ENCODE measurements at regions not wholly inside any gene's neighbourhood (a gene's known extent, or its start where the extent isn't known, plus 50 kb on each side); places are given as distances from the start of the nearest gene placed in this dataset.

- no peak for TF ChIP-seq CTCF (IDR thresholded peaks at IDR 0.05; ENCODE audit: poor library complexity, severe bottlenecking)
Measured at GRCh38 chr22:34214372-34214771, 294.1 kb upstream of the LARGE1 start.

GRCh38 chr22:34225278-34225677 is 305.0 kb upstream of the LARGE1 start:
- Histone ChIP-seq H3K27me3 (ENCODE audit: insufficient read depth, poor library complexity, severe bottlenecking) (no peaks in the 10 kb centered on the region), H3K36me3 (ENCODE audit: low read depth) (no peaks in the 10 kb centered on the region), H3K4me3 (ENCODE audit: severe bottlenecking) (no peak overlapping the region), H3K27ac (ENCODE audit: poor library complexity, severe bottlenecking) (no peak overlapping the region), H3K9me3 (ENCODE audit: severe bottlenecking) (no peaks in the 10 kb centered on the region), H3K4me1 (ENCODE audit: insufficient read depth, poor library complexity, severe bottlenecking) (no peaks in the 10 kb centered on the region)
- DNase-seq (ENCODE audit: low spot score) (no peak), ATAC-seq (ENCODE audit: low read depth) (no peak)
- no peak for TF ChIP-seq CTCF (IDR thresholded peaks at IDR 0.05; ENCODE audit: poor library complexity, severe bottlenecking)

More at GRCh38 chr22:34214372-34214771, 294.1 kb upstream of the LARGE1 start:
- no peaks in the 10 kb centered on the region for H3K9me3 ChIP-seq (ENCODE audit: severe bottlenecking)
- no peak for DNase-seq (ENCODE audit: low spot score)
- no peak overlapping the region for H3K4me3 ChIP-seq (ENCODE audit: severe bottlenecking)
- no peak overlapping the region for H3K27ac ChIP-seq (ENCODE audit: poor library complexity, severe bottlenecking)
- no peaks in the 10 kb centered on the region for H3K27me3 ChIP-seq (ENCODE audit: insufficient read depth, poor library complexity, severe bottlenecking)
- no peaks in the 10 kb centered on the region for H3K4me1 ChIP-seq (ENCODE audit: insufficient read depth, poor library complexity, severe bottlenecking)
- no peaks in the 10 kb centered on the region for H3K36me3 ChIP-seq (ENCODE audit: low read depth)
- ATAC-seq (ENCODE audit: low read depth): no peak

GRCh38 chr22:34236527-34236926 is 316.3 kb upstream of the LARGE1 start:
- ATAC-seq (ENCODE audit: low read depth) (no peak), DNase-seq (ENCODE audit: low spot score) (no peak)
- Histone ChIP-seq H3K27ac (ENCODE audit: poor library complexity, severe bottlenecking) (no peak overlapping the region), H3K9me3 (ENCODE audit: severe bottlenecking) (no peaks in the 10 kb centered on the region), H3K27me3 (ENCODE audit: insufficient read depth, poor library complexity, severe bottlenecking) (no peaks in the 10 kb centered on the region), H3K4me3 (ENCODE audit: severe bottlenecking) (no peak overlapping the region), H3K4me1 (ENCODE audit: insufficient read depth, poor library complexity, severe bottlenecking) (no peaks in the 10 kb centered on the region), H3K36me3 (ENCODE audit: low read depth) (no peaks in the 10 kb centered on the region)
- no peak for TF ChIP-seq CTCF (IDR thresholded peaks at IDR 0.05; ENCODE audit: poor library complexity, severe bottlenecking)

GRCh38 chr22:34239421-34239820 is 319.1 kb upstream of the LARGE1 start:
- no peak for TF ChIP-seq CTCF (IDR thresholded peaks at IDR 0.05; ENCODE audit: poor library complexity, severe bottlenecking)
- no peaks in the 10 kb centered on the region for H3K9me3 ChIP-seq (ENCODE audit: severe bottlenecking)
- H3K27me3 ChIP-seq (ENCODE audit: insufficient read depth, poor library complexity, severe bottlenecking): no peaks in the 10 kb centered on the region
- DNase-seq (ENCODE audit: low spot score) (no peak), ATAC-seq (ENCODE audit: low read depth) (no peak)
- no peaks in the 10 kb centered on the region for H3K36me3 ChIP-seq (ENCODE audit: low read depth)
- H3K4me3 ChIP-seq (ENCODE audit: severe bottlenecking): no peak overlapping the region
- H3K27ac ChIP-seq (ENCODE audit: poor library complexity, severe bottlenecking): no peak overlapping the region
- no peaks in the 10 kb centered on the region for H3K4me1 ChIP-seq (ENCODE audit: insufficient read depth, poor library complexity, severe bottlenecking)

- ATAC-seq (ENCODE audit: low read depth): no peak
- no peak overlapping the region for H3K4me3 ChIP-seq (ENCODE audit: severe bottlenecking)
- no peaks in the 10 kb centered on the region for H3K4me1 ChIP-seq (ENCODE audit: insufficient read depth, poor library complexity, severe bottlenecking)
- no peak for TF ChIP-seq CTCF (IDR thresholded peaks at IDR 0.05; ENCODE audit: poor library complexity, severe bottlenecking)
- no peak overlapping the region for H3K27ac ChIP-seq (ENCODE audit: poor library complexity, severe bottlenecking)
- no peaks in the 10 kb centered on the region for H3K36me3 ChIP-seq (ENCODE audit: low read depth)
- H3K9me3 ChIP-seq (ENCODE audit: severe bottlenecking): no peaks in the 10 kb centered on the region
- DNase-seq (ENCODE audit: low spot score): no peak
- H3K27me3 ChIP-seq (ENCODE audit: insufficient read depth, poor library complexity, severe bottlenecking): no peaks in the 10 kb centered on the region
Measured at GRCh38 chr22:34243023-34243422, 322.7 kb upstream of the LARGE1 start.
